Transverse colon (tissue), 4 donors: ENCODE measurements at regions not wholly inside any gene's neighbourhood (a gene's known extent, or its start where the extent isn't known, plus 50 kb on each side); places are given as distances from the start of the nearest gene placed in this dataset.

Experiments used
- EP300 ChIP-seq: sonication (generic); formaldehyde crosslinking; IDR thresholded peaks from one replicate; pipeline ENCODE4 v1.6.1; 2017; ENCODE audit warnings: antibody characterized with exemption, low read depth
- POLR2A ChIP-seq: fragments of 450-650 bp; IDR thresholded peaks from one replicate; pipeline ENCODE4 v1.6.1; 2016; ENCODE audit warnings: antibody characterized with exemption, mild to moderate bottlenecking, moderate library complexity
- POLR2AphosphoS5 ChIP-seq, 3 donors: sonication (generic); formaldehyde crosslinking; IDR thresholded peaks; one replicate each; pipeline ENCODE4 v1.6.1; 2016; ENCODE audit warnings: antibody characterized with exemption in 3 of 3
- TF ChIP-seq, protein P1 (sequence below), 5 experiments: fragments of 200-600 bp in 3 of 5; fragments of 450-650 bp in 2 of 5; sonication (generic) in 3 of 5; IDR thresholded peaks; 1 replicate in 2 of 5; 2 replicates in 3 of 5; pipeline ENCODE4 v1.5.1; 2016 to 2017; ENCODE audit warnings: antibody characterized with exemption in 5 of 5, inconsistent platforms in 3 of 5, mild to moderate bottlenecking in 2 of 5, moderate library complexity in 1 of 5

DNA sequence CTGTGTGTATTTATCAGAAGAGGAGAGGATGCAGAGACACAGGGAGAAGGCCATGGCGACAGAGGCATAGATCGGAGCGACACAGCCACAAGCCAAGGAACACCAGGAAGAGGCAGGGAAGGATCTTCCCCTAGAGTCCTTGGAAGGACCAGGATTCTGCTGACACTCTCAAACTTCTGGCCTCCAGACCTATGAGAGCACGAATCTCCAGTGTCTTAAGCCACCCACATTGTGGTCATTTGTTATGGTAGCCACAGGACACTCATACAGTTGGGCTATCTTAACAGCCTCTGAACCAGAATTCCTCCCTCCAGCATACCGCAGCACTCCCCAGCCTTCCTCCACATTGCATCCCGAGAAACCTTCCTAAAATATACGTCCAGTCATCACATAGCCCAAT, 367.0 kb upstream of the MGMT start:
- TF ChIP-seq, protein P1, sequence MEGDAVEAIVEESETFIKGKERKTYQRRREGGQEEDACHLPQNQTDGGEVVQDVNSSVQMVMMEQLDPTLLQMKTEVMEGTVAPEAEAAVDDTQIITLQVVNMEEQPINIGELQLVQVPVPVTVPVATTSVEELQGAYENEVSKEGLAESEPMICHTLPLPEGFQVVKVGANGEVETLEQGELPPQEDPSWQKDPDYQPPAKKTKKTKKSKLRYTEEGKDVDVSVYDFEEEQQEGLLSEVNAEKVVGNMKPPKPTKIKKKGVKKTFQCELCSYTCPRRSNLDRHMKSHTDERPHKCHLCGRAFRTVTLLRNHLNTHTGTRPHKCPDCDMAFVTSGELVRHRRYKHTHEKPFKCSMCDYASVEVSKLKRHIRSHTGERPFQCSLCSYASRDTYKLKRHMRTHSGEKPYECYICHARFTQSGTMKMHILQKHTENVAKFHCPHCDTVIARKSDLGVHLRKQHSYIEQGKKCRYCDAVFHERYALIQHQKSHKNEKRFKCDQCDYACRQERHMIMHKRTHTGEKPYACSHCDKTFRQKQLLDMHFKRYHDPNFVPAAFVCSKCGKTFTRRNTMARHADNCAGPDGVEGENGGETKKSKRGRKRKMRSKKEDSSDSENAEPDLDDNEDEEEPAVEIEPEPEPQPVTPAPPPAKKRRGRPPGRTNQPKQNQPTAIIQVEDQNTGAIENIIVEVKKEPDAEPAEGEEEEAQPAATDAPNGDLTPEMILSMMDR (IDR thresholded peaks at IDR 0.05): no peak
- TF ChIP-seq POLR2A: no peak
- TF ChIP-seq EP300: no peak
- TF ChIP-seq POLR2AphosphoS5 (IDR thresholded peaks at IDR 0.05): no peak
